K562 (cell line): ENCODE measurements at regions not wholly inside any gene's neighbourhood (a gene's known extent, or its start where the extent isn't known, plus 50 kb on each side); places are given as distances from the start of the nearest gene placed in this dataset.

Experiments
- ATAC-seq: fragments of 200-7000 bp; cut with Tn5 transposase; 3 replicates; pipeline ENCODE4 v1.9.1; 2020; ENCODE audit warnings: moderate library complexity
- BruUV-seq: library from RNA; stranded (reverse); fragments of 400-500 nt; replicated peaks from 2 replicates; lab custom pipeline; 2021; lab: Mats Ljungman, UMichigan
- CTCF ChIA-PET: fragments of 300-600 bp; formaldehyde crosslinking; extraction: SDS; loops from one replicate; lab custom pipeline; 2021; ENCODE audit warnings: low intra/inter-chr PET ratio; lab: Yijun Ruan, JAX
- POLR2A ChIA-PET: fragments of 300-600, 350-650 bp; sonication (Branson Sonifier 250); formaldehyde crosslinking; extraction: SDS; loops from one replicate; lab custom pipeline; 2021; ENCODE audit warnings: antibody characterized with exemption, inconsistent platforms; lab: Yijun Ruan, JAX
- DNase-seq, 4 experiments: peaks; one replicate each; pipeline versions ENCODE4 v3.0.0 to v3.0.0-alpha.2; 2011 to 2018; ENCODE audit warnings: low spot score in 3 of 4, mixed read lengths in 3 of 4; ENCODE audit errors: extremely low read depth in 1 of 4
- FAIRE-seq: peaks from 2 replicates; lab custom pipeline; 2011; peaks lifted over from hg19 to GRCh38; lab: Jason Lieb, UNC
- H2AFZ ChIP-seq: 2 replicates; pipeline ENCODE4 v1.6.0; 2011; ENCODE audit warnings: low read depth, low read length, control low read depth, inconsistent platforms
- H3K27ac ChIP-seq: fragments of 200-600 bp; 3 replicates; pipeline ENCODE4 v1.8.0; 2011; ENCODE audit warnings: low read depth, mild to moderate bottlenecking, control low read depth, inconsistent platforms, low read length, moderate library complexity, mixed read lengths; ENCODE audit errors: extremely low read depth
- H3K27me3 ChIP-seq, 2 experiments: fragments of 300-600 bp in 1 of 2; 2 replicates in 1 of 2; 3 replicates in 1 of 2; pipeline versions ENCODE4 v1.6.0 to v1.8.0; 2011; ENCODE audit warnings: inconsistent platforms in 2 of 2, low read length in 2 of 2, mild to moderate bottlenecking in 1 of 2, mixed read lengths in 1 of 2, moderate library complexity in 1 of 2; ENCODE audit not compliant: control insufficient read depth in 2 of 2, insufficient read depth in 2 of 2
- H3K36me3 ChIP-seq: fragments of 300-600 bp; 3 replicates; pipeline ENCODE4 v1.8.0; 2011; ENCODE audit warnings: mild to moderate bottlenecking, low read length, inconsistent platforms; ENCODE audit not compliant: control insufficient read depth, insufficient read depth
- H3K4me1 ChIP-seq, 2 experiments: fragments of 200-600 bp in 1 of 2; replicated peaks in 1 of 2; 2 replicates in 1 of 2; 3 replicates in 1 of 2; pipeline versions ENCODE4 v1.5.1 to v1.8.0; 2011; ENCODE audit warnings: inconsistent platforms in 2 of 2, low read length in 2 of 2, mild to moderate bottlenecking in 1 of 2, mixed read lengths in 1 of 2, moderate library complexity in 1 of 2; ENCODE audit not compliant: control insufficient read depth in 2 of 2, insufficient read depth in 2 of 2
- H3K4me2 ChIP-seq: 2 replicates; pipeline ENCODE4 v1.6.1; 2011; ENCODE audit warnings: low read length, control low read depth, inconsistent platforms, mixed read lengths; ENCODE audit not compliant: insufficient read depth
- H3K4me3 ChIP-seq: fragments of 200-600 bp; sonication (generic), shearing (Covaris generic); 2 replicates; pipeline ENCODE4 v1.5.1; 2016; ENCODE audit warnings: control low read depth, inconsistent platforms
- H3K79me2 ChIP-seq: fragments of 200-600 bp; 3 replicates; pipeline ENCODE4 v1.8.0; 2011; ENCODE audit warnings: low read length, inconsistent platforms; ENCODE audit not compliant: control insufficient read depth, insufficient read depth
- H3K9ac ChIP-seq, 2 experiments: 2 replicates each; pipeline versions ENCODE4 v1.6.0 to v1.6.1; 2011; ENCODE audit warnings: low read depth in 2 of 2, low read length in 2 of 2, control low read depth in 1 of 2, inconsistent platforms in 1 of 2, mild to moderate bottlenecking in 1 of 2, mixed read lengths in 1 of 2; ENCODE audit not compliant: insufficient read depth in 1 of 2
- H3K9me1 ChIP-seq: one replicate; pipeline ENCODE4 v1.6.0; 2011; ENCODE audit warnings: inconsistent platforms, mild to moderate bottlenecking, low read length, moderate library complexity; ENCODE audit not compliant: control insufficient read depth, insufficient read depth
- H3K9me3 ChIP-seq: replicated peaks from 2 replicates; pipeline ENCODE4 v1.5.1; 2011; ENCODE audit warnings: low read depth, low read length, inconsistent platforms; ENCODE audit not compliant: control insufficient read depth, insufficient read depth
- H4K20me1 ChIP-seq: replicated peaks from 2 replicates; pipeline ENCODE4 v1.6.1; 2011; ENCODE audit warnings: low read length, inconsistent platforms, mixed read lengths; ENCODE audit not compliant: control insufficient read depth, insufficient read depth
- ATF1 ChIP-seq, 2 experiments: fragments of 450-650 bp in 1 of 2; IDR thresholded peaks; 2 replicates each; pipeline ENCODE4 v1.6.1; 2016; ENCODE audit warnings: missing compliant biosample characterization in 1 of 2, missing genetic modification characterization in 1 of 2
- EHMT2 ChIP-seq: fragments of 450-650 bp; IDR thresholded peaks from 2 replicates; pipeline ENCODE4 v1.6.1; 2018; ENCODE audit warnings: antibody characterized with exemption
- MCM3 ChIP-seq: fragments of 450-650 bp; IDR thresholded peaks from 2 replicates; pipeline ENCODE4 v1.6.1; 2016
- NBN ChIP-seq: fragments of 450-650 bp; IDR thresholded peaks from 2 replicates; pipeline ENCODE4 v1.6.1; 2016; ENCODE audit warnings: low read depth, mild to moderate bottlenecking
- TAF7 ChIP-seq: fragments of 450-650 bp; IDR thresholded peaks from 2 replicates; pipeline ENCODE4 v1.6.1; 2016; ENCODE audit warnings: missing genetic modification characterization, missing compliant biosample characterization
- WGBS: fragments of 100-300 bp; shearing (Covaris generic); methylation state at CpG from one replicate; pipeline ENCODE4 v1.1.6; 2016; ENCODE audit warnings: low coverage, mixed read lengths; ENCODE audit not compliant: insufficient coverage; ENCODE audit errors: missing lambda C conversion rate; 5-methylcytosine and 5-hydroxymethylcytosine counted together
- in situ Hi-C: fragments of 300-500 bp; cut with MboI; formaldehyde crosslinking; loops from 4 replicates; pipeline ENCODE4 v1.15.0; 2018; ENCODE audit warnings: inconsistent platforms, mixed read lengths
- intact Hi-C: fragments of 100-400 bp; cut with micrococcal nuclease; formaldehyde crosslinking; loops from 2 replicates; pipeline ENCODE4 v1.14.2; 2022
- TF ChIP-seq, protein P1 (sequence below): fragments of 450-650 bp; IDR thresholded peaks from 2 replicates; pipeline ENCODE4 v1.6.1; 2017; ENCODE audit warnings: antibody characterized with exemption, mild to moderate bottlenecking
- TF ChIP-seq, protein P2 (sequence below), 2 experiments: fragments of 450-650 bp in 1 of 2; IDR thresholded peaks; 2 replicates each; pipeline ENCODE4 v1.6.1; 2011 to 2017; ENCODE audit warnings: low read depth in 2 of 2, antibody characterized with exemption in 1 of 2, borderline replicate concordance in 1 of 2, low read length in 1 of 2, mild to moderate bottlenecking in 1 of 2, mixed read lengths in 1 of 2; ENCODE audit not compliant: control insufficient read depth in 1 of 2
- TF ChIP-seq, protein P3 (sequence below), 2 experiments: IDR thresholded peaks; 2 replicates each; pipeline ENCODE4 v1.6.1; 2012; ENCODE audit warnings: improper control_type of control experiment in 2 of 2, low read depth in 2 of 2, low read length in 2 of 2, borderline replicate concordance in 1 of 2

DNA sequence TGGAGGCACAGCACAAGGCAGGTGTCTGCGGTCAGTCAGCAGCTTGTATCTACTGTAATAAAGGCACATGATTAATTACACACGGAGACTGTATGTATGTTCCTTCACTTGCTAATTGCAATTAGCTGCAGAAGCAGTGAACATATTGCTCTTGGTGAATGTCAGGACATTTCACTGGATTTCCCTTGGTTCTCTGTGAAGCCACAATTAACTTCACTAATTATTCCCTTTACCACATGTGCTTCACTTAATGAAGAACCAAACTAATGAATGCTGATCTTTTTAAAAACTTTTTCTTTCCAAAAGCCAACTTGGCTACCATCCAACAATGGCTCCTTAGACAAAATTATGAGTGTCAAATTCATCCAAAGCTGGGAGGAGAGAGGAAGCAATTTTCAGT, 290.7 kb downstream of the ADRA2A start (continued):
- TF ChIP-seq, protein P1, sequence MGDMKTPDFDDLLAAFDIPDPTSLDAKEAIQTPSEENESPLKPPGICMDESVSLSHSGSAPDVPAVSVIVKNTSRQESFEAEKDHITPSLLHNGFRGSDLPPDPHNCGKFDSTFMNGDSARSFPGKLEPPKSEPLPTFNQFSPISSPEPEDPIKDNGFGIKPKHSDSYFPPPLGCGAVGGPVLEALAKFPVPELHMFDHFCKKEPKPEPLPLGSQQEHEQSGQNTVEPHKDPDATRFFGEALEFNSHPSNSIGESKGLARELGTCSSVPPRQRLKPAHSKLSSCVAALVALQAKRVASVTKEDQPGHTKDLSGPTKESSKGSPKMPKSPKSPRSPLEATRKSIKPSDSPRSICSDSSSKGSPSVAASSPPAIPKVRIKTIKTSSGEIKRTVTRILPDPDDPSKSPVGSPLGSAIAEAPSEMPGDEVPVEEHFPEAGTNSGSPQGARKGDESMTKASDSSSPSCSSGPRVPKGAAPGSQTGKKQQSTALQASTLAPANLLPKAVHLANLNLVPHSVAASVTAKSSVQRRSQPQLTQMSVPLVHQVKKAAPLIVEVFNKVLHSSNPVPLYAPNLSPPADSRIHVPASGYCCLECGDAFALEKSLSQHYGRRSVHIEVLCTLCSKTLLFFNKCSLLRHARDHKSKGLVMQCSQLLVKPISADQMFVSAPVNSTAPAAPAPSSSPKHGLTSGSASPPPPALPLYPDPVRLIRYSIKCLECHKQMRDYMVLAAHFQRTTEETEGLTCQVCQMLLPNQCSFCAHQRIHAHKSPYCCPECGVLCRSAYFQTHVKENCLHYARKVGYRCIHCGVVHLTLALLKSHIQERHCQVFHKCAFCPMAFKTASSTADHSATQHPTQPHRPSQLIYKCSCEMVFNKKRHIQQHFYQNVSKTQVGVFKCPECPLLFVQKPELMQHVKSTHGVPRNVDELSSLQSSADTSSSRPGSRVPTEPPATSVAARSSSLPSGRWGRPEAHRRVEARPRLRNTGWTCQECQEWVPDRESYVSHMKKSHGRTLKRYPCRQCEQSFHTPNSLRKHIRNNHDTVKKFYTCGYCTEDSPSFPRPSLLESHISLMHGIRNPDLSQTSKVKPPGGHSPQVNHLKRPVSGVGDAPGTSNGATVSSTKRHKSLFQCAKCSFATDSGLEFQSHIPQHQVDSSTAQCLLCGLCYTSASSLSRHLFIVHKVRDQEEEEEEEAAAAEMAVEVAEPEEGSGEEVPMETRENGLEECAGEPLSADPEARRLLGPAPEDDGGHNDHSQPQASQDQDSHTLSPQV: no peak
- no peak for TF ChIP-seq EHMT2

DNA sequence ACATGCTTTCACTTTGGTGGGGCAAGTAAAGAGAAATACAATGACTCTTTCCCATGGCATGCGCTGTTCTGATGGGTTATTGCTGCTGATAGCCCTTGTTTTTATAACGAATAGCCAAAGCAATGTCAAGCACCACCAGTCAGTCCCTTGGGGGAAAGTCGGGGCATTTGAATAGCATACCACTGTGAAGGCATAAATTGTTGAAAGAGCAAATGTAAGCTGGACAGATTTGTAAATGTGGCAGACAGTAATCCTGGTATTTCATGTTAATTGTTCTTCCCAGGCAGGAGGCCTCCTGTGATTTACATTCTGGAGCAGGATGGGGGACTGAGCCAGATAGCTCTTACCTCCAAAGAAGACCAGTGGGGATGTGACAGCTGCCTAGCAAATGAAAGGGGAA, 293.3 kb downstream of the ADRA2A start:
- H3K4me2 ChIP-seq: no peak overlapping the region
- H3K9me3 ChIP-seq: no peaks in the 10 kb centered on the region
- no peak overlapping the region for H3K9ac ChIP-seq
- no peak for DNase-seq
- BruUV-seq: no TSS peak
- no peaks in the 10 kb centered on the region for H3K9me1 ChIP-seq
- H3K4me1 ChIP-seq: no peaks in the 10 kb centered on the region
- ChIA-PET CTCF (no interaction called here), POLR2A (no interaction called here)
- no peaks in the 10 kb centered on the region for H3K79me2 ChIP-seq
- H3K27ac ChIP-seq: no peak overlapping the region
- intact Hi-C loops: no loop called here
- no peak for FAIRE-seq
- H4K20me1 ChIP-seq: no peaks in the 10 kb centered on the region
- H2AFZ ChIP-seq: no peak overlapping the region
- no peaks in the 10 kb centered on the region for H3K27me3 ChIP-seq
- 0% methylated on average over 3 of the region's 3 CpGs for WGBS
- in situ Hi-C loops: no loop called here
- no peak overlapping the region for H3K4me3 ChIP-seq
- H3K36me3 ChIP-seq: no peaks in the 10 kb centered on the region
- ATAC-seq: no peak
- no peak for TF ChIP-seq ATF1 (CRISPR knock-in tag; IDR thresholded peaks at IDR 0.05)
- TF ChIP-seq ATF1 (tag; IDR thresholded peaks at IDR 0.05): no peak
- TF ChIP-seq, protein P2, sequence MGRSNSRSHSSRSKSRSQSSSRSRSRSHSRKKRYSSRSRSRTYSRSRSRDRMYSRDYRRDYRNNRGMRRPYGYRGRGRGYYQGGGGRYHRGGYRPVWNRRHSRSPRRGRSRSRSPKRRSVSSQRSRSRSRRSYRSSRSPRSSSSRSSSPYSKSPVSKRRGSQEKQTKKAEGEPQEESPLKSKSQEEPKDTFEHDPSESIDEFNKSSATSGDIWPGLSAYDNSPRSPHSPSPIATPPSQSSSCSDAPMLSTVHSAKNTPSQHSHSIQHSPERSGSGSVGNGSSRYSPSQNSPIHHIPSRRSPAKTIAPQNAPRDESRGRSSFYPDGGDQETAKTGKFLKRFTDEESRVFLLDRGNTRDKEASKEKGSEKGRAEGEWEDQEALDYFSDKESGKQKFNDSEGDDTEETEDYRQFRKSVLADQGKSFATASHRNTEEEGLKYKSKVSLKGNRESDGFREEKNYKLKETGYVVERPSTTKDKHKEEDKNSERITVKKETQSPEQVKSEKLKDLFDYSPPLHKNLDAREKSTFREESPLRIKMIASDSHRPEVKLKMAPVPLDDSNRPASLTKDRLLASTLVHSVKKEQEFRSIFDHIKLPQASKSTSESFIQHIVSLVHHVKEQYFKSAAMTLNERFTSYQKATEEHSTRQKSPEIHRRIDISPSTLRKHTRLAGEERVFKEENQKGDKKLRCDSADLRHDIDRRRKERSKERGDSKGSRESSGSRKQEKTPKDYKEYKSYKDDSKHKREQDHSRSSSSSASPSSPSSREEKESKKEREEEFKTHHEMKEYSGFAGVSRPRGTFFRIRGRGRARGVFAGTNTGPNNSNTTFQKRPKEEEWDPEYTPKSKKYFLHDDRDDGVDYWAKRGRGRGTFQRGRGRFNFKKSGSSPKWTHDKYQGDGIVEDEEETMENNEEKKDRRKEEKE (IDR thresholded peaks at IDR 0.05; ENCODE audit: borderline replicate concordance in 1 of 2, control insufficient read depth in 1 of 2, low read depth in 2 of 2, low read length in 1 of 2): no peak
- TF ChIP-seq, protein P3, sequence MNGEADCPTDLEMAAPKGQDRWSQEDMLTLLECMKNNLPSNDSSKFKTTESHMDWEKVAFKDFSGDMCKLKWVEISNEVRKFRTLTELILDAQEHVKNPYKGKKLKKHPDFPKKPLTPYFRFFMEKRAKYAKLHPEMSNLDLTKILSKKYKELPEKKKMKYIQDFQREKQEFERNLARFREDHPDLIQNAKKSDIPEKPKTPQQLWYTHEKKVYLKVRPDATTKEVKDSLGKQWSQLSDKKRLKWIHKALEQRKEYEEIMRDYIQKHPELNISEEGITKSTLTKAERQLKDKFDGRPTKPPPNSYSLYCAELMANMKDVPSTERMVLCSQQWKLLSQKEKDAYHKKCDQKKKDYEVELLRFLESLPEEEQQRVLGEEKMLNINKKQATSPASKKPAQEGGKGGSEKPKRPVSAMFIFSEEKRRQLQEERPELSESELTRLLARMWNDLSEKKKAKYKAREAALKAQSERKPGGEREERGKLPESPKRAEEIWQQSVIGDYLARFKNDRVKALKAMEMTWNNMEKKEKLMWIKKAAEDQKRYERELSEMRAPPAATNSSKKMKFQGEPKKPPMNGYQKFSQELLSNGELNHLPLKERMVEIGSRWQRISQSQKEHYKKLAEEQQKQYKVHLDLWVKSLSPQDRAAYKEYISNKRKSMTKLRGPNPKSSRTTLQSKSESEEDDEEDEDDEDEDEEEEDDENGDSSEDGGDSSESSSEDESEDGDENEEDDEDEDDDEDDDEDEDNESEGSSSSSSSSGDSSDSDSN (IDR thresholded peaks at IDR 0.05; ENCODE audit: borderline replicate concordance in 1 of 2, low read depth in 2 of 2, low read length in 2 of 2): no peak
- TF ChIP-seq NBN: no peak
- no peak for TF ChIP-seq MCM3
- TF ChIP-seq TAF7 (tag): no peak
